T1000 (cell line): ENCODE measurements at regions not wholly inside any gene's neighbourhood (a gene's known extent, or its start where the extent isn't known, plus 50 kb on each side); places are given as distances from the start of the nearest gene placed in this dataset.

ENCODE experiments used
- DNase-seq: peaks from one replicate; lab custom pipeline; 2025; ENCODE audit warnings: mixed read lengths; lab: John Stamatoyannopoulos, UW

DNA sequence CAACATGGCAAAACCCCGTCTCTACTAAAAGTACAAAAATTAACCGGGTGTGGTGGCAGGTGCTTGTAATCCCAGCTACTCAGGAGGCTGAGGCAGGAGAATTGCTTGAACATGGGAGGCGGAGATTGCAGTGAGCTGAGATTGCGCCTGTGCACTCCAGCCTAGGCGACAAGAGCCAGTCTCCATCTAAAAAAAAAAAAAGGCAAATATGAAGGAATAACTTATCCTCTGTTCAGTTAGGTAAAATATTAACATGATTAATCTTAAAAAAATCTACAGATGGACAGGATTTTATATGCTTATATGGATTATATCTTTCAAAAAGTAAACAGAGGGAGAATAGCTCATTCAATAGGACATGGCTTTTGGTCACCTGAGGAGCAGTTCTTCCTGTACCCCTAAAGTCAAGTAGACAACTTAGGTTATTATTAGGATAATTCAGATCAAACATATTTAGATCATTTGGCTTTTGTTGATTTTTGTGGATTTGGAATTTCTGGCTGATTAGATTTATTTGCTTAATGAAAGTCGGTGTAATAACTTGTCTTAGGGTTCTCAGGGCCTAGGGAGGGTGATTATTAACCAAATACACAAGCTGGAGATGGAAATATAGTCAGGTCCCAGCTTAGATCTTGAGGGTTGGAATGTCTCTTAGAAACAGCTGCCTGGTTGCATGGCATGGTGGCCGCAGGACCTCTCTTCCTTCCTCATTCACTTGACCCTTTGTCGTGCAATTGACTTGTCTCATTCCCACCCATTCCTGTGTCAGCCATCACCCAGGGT lies 82.1 kb upstream of the ONECUT1 start:
- DNase-seq = no peak

DNA sequence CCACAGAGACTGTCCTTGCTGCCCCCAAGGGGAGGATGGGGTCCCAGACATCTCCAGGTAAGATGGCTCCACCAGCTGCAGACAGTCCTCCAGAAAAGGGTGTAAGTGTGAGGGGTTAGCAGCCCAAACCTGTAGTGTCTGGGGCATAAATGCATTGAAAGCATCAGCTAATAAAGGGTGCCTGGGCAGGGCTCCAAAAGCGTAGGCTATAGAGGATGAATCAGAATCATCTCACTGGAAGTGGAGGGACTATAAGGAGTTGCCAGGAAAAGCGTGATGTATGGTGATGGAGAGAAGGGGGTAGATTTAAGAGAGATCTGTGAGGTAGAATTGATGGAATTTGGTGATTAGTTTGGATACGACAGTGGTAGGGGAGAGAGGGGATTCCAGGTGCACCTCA lies 79.9 kb upstream of the ONECUT1 start:
- no peak for DNase-seq

DNA sequence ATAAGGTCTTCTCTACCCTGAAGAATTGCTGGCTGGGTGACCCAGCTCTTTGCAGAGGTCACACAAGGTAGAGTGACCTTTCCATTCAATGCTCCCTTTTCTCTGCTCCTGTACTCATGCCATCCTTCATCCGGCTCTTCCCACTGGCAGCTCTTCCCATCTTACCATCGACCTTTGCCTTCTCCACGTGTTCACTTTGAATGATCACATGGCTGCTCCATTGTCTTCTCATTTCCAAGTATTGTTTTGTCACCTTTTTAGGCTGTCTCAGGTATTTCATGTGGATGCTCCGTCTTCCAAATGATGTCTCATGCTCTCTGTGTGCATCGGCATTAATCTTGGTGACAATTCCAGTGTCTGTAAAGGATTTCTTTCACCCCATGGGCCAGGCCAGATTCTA lies 76.6 kb upstream of the ONECUT1 start:
- no peak for DNase-seq

DNA sequence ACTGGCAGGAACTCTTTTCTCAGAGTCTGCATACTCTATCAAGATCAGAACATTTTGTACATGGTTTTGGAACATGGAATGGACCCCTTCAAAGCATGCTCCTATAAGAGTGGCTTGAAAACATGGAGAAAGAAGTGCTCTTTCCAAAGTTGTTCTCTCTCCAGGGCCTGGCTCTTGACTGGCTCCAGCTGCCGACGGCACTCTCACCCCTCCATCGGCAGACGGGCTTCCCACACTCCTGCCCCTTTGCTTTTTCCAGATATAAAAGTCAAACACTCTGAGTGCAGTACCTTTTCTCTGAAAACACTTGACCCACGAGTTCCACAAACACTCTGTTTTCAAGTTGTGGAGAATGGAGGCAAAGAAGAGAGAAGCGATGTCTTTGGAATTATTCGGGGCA lies 72.5 kb upstream of the ONECUT1 start:
- no peak for DNase-seq

DNA sequence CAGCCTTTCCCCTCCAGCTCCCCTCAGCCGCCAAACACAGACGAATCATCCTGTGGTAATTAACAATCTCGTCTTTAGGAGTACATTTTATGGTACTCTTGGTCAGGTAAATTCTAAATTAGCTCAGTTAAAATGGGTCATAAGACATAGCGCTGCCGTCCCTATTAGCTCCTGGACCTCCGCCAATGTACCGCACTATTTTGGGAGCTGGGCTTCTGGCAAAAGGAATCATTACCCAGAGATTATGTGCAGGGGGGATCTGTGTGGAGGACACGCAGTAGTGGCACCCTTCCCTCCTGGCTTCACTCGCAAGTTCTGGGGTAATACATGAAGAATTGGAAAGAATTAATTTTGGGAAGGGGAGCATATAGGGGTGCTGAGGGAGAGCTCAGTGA lies 68.6 kb upstream of the ONECUT1 start:
- DNase-seq = no peak

DNA sequence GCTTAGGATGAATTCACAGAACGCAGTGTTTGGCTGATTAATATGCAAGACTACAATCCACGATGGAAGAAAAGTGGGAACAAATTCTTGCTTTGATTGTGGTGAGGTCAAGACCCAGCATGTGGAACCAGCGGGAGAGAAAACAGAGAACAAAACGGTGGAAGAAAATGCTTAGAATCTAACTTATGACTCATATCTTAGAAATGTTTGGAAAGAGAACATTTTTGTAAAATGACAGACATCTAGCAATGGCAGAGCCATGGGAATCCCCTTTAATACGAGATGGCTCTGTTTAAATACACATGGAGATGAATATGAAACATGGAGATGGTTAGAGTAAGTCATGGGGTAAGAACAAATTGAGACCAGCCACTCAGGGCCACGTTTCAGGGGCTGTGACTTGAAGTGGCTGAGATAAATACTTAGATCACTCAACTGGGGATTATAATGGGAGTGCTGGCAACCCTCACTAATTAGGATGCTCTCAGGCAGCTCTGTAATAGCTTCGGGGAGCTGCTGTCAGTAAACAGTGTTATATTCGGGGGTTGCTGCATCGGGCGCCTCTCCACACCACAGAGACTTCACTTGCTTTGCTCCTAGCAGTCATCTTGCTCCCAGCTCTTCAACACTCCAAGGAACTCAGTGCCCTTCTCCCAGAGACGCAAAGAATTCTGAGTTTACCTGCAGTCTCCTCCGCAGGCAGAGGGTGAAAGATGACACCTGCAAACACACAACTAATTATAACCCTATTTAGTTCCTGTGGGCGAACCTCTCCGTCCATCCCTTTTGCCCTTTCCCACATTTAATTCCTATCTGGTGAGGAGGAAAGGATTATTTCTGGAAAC lies 68.0 kb upstream of the ONECUT1 start:
- DNase-seq = no peak

DNA sequence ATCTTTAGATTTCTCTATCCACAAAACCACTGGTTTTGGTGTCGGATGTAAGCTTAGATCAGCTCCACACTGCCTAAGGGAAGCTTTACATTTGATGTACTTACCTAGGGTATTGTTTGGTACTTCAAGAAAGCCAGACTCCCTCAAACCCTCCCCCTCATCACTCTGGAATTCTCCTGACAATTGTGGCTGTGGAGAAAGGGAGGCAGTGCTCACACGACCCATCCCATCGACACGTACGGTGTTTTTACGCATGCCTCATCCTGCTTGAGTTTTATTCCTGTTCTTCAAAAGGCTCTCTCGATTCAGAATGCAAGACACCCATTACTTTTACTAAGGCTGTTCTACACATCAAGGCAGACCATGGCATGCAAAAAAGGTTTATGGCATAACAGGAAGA lies 67.3 kb upstream of the ONECUT1 start:
- no peak for DNase-seq

DNA sequence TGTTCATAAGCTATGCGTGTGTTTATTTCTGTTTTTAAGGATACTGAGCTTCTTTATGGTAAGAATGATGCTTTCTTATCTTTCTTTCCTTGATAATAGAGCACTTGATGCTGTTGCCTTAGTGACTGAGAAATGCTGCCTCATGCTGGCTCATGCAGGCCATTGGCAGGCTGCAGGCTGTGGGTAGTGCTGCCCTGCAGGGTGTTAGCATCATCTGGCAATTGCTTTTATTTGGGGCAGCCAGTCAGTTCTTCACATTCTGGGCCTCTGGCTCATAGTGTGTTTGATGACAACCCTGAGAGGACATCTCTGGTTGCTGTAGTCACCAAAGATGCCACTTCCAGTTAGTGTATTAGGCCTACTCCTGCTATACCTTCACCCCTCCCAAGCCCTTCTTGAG lies 66.2 kb upstream of the ONECUT1 start:
- DNase-seq = no peak

DNA sequence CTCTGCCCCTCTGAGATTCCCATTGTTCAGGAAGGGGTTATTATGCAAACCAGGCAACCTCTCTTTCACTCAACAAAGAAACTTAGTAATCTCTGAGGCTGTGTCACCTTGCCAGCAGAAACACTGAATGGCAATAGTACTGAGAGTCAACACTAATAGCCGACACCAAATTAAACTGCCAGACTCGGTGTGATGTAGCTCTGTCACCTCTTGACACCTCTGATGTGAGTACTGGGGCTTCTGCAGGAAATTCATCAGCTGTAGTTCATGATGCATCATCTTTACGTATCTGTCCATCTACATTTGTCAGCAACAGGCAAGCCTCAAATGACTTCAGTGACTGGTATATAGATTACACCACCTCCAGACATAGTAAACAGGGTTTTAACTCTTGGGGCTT lies 65.0 kb upstream of the ONECUT1 start:
- no peak for DNase-seq

DNA sequence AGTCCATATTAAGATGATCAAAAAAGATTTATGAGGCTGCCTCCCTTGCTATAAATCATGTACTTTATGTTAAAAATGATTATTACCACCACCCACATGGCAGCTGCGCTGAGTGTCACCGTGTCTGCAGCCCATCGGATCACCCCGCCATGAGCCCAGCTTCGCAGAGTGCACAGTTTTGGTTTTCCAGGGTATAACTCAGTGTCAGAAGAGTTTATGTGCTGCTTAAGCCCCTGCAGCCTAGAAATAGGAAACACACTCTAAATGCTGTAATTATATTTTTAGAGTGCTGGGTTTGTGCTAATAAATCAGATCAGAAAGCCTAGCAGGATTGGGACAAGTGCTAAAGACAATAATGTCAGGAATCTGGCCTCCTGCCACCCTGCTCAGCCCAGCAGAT lies 54.7 kb upstream of the ONECUT1 start:
- no peak for DNase-seq
